SU-DHL-6 (cell line): ENCODE measurements at regions not wholly inside any gene's neighbourhood (a gene's known extent, or its start where the extent isn't known, plus 50 kb on each side); places are given as distances from the start of the nearest gene placed in this dataset.

ENCODE experiments used
- EZH2phosphoT487 ChIP-seq: fragments of 200-600 bp; sonication (generic), shearing (Covaris generic); conservative IDR thresholded peaks from 2 replicates; pipeline ENCODE4 v1.6.1; 2018; ENCODE audit warnings: mild to moderate bottlenecking, antibody characterized with exemption, low read length, moderate library complexity, mixed read lengths
- TF ChIP-seq, protein P1 (sequence below): fragments of 200-600 bp; sonication (generic); IDR thresholded peaks from one replicate; pipeline ENCODE4 v1.5.1; 2017; ENCODE audit warnings: antibody characterized with exemption, mild to moderate bottlenecking, low read length, moderate library complexity; ENCODE audit not compliant: insufficient read depth, poor library complexity, severe bottlenecking

DNA sequence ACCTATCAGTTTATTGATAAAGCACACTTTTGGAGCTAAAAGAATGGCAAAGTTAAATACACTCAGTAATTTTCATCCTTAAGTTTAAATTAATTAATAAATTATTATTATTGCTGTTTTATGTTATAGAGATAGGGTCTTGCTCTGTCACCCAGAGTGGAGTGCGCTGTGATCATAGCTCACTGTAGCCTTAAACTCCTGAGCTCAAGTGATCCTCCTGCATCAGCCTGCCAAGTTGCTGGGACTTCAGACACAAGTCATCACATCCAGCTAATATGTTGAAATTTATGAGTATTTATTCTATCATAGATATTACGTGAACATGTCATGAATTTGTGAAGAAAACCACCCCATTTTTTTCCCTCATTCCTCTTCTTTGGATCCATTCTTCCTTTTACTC lies 64.2 kb downstream of the GJA1 start:
- TF ChIP-seq, protein P1, sequence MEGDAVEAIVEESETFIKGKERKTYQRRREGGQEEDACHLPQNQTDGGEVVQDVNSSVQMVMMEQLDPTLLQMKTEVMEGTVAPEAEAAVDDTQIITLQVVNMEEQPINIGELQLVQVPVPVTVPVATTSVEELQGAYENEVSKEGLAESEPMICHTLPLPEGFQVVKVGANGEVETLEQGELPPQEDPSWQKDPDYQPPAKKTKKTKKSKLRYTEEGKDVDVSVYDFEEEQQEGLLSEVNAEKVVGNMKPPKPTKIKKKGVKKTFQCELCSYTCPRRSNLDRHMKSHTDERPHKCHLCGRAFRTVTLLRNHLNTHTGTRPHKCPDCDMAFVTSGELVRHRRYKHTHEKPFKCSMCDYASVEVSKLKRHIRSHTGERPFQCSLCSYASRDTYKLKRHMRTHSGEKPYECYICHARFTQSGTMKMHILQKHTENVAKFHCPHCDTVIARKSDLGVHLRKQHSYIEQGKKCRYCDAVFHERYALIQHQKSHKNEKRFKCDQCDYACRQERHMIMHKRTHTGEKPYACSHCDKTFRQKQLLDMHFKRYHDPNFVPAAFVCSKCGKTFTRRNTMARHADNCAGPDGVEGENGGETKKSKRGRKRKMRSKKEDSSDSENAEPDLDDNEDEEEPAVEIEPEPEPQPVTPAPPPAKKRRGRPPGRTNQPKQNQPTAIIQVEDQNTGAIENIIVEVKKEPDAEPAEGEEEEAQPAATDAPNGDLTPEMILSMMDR = no peak
- no peak for TF ChIP-seq EZH2phosphoT487
